Sigmoid colon (tissue), 6 donors: ENCODE measurements at regions not wholly inside any gene's neighbourhood (a gene's known extent, or its start where the extent isn't known, plus 50 kb on each side); places are given as distances from the start of the nearest gene placed in this dataset.
"Not testable (repeated sequence)": the region's sequence is repeated elsewhere in the genome, so short reads cannot be mapped to it uniquely, and the experiment has no call there.

Source experiments
- DNase-seq: peaks from one replicate; pipeline ENCODE4 v3.0.0-alpha.2; 2019
- H3K27ac ChIP-seq, 4 donors: fragments of 200-600 bp; sonication (generic); one replicate each; pipeline ENCODE4 v1.5.1; 2016 to 2019; ENCODE audit warnings: mild to moderate bottlenecking in 1 of 4
- H3K27me3 ChIP-seq, 3 donors: fragments of 200-600 bp; sonication (generic); one replicate each; pipeline ENCODE4 v1.5.1; 2019; ENCODE audit warnings: mild to moderate bottlenecking in 1 of 3
- H3K36me3 ChIP-seq, 4 donors: fragments of 200-600 bp; sonication (generic); one replicate each; pipeline ENCODE4 v1.5.1; 2016 to 2019
- H3K4me1 ChIP-seq, 4 donors: fragments of 200-600 bp; sonication (generic); one replicate each; pipeline ENCODE4 v1.5.1; 2017 to 2019
- H3K4me3 ChIP-seq, 4 donors: fragments of 200-600 bp; sonication (generic); one replicate each; pipeline ENCODE4 v1.5.1; 2017 to 2019; ENCODE audit warnings: mild to moderate bottlenecking in 2 of 4, moderate library complexity in 1 of 4
- H3K9me3 ChIP-seq, 4 donors: fragments of 200-600 bp in 3 of 4; sonication (generic) in 3 of 4; one replicate each; pipeline versions ENCODE4 v1.5.1 to v1.6.1; 2013 to 2019
- CTCF ChIP-seq, 4 experiments: fragments of 450-650 bp in 3 of 4; fragments of 200-600 bp in 1 of 4; IDR thresholded peaks; one replicate each; pipeline ENCODE4 v1.5.1; 2016 to 2019; ENCODE audit warnings: antibody characterized with exemption in 4 of 4, mild to moderate bottlenecking in 3 of 4, moderate library complexity in 2 of 4
- EP300 ChIP-seq, 4 donors: sonication (generic); formaldehyde crosslinking; IDR thresholded peaks; one replicate each; pipeline ENCODE4 v1.6.1; 2017; ENCODE audit warnings: antibody characterized with exemption in 4 of 4
- POLR2A ChIP-seq, 2 donors: fragments of 450-650 bp; IDR thresholded peaks; one replicate each; pipeline ENCODE4 v1.6.1; 2016; ENCODE audit warnings: antibody characterized with exemption in 2 of 2, mild to moderate bottlenecking in 2 of 2, moderate library complexity in 2 of 2
- POLR2AphosphoS5 ChIP-seq, 4 donors: sonication (generic); formaldehyde crosslinking; IDR thresholded peaks; one replicate each; pipeline ENCODE4 v1.6.1; 2017; ENCODE audit warnings: antibody characterized with exemption in 4 of 4
- WGBS, 2 donors: extraction: QIAGEN DNeasy Blood & Tissue Kit; methylation state at CpG; one replicate each; pipeline ENCODE4 v1.1.7; 2013; 5-methylcytosine and 5-hydroxymethylcytosine counted together
- intact Hi-C: fragments of 100-400 bp; cut with DNase I; formaldehyde crosslinking; loops from one replicate; pipeline ENCODE4 v1.15.1; 2023
- donor health status: healthy with polysubstance abuse.
- donor health status: healthy.

GRCh38 chr11:37171451-37171850, 573.4 kb upstream of the RAG2 start:
- DNase-seq = no peak
- Histone ChIP-seq H3K36me3 (no peaks in the 10 kb centered on the region), H3K9me3 (no peaks in the 10 kb centered on the region), H3K4me1 (no peaks in the 10 kb centered on the region), H3K4me3 (no peak overlapping the region), H3K27ac (no peak overlapping the region), H3K27me3 (no peaks in the 10 kb centered on the region)
- 29 to 60% methylated on average over 2 of the region's 2 CpGs for WGBS, 2 donors
- intact Hi-C loops = no loop called here
- TF ChIP-seq POLR2AphosphoS5 (IDR thresholded peaks at IDR 0.05) = no peak
- TF ChIP-seq EP300 (IDR thresholded peaks at IDR 0.05) = no peak
- no peak for TF ChIP-seq CTCF (IDR thresholded peaks at IDR 0.05)
- TF ChIP-seq POLR2A (IDR thresholded peaks at IDR 0.05) = no peak

GRCh38 chr11:37170311-37170710, 572.3 kb upstream of the RAG2 start:
- intact Hi-C loops = no loop called here
- H3K4me3 ChIP-seq = no peak overlapping the region
- TF ChIP-seq POLR2AphosphoS5 (IDR thresholded peaks at IDR 0.05) = no peak
- TF ChIP-seq EP300 (IDR thresholded peaks at IDR 0.05) = no peak
- TF ChIP-seq CTCF (IDR thresholded peaks at IDR 0.05) = no peak
- TF ChIP-seq POLR2A (IDR thresholded peaks at IDR 0.05) = no peak
- no peaks in the 10 kb centered on the region for H3K36me3 ChIP-seq
- no peaks in the 10 kb centered on the region for H3K4me1 ChIP-seq
- no peaks in the 10 kb centered on the region for H3K27me3 ChIP-seq
- no peak for DNase-seq
- no peaks in the 10 kb centered on the region for H3K9me3 ChIP-seq
- H3K27ac ChIP-seq = no peak overlapping the region

GRCh38 chr11:37145434-37145833, 547.4 kb upstream of the RAG2 start:
- DNase-seq, intact Hi-C loops, H3K27ac ChIP-seq, H3K36me3 ChIP-seq, H3K9me3 ChIP-seq, H3K27me3 ChIP-seq, H3K4me3 ChIP-seq, H3K4me1 ChIP-seq: not testable (repeated sequence)
- 84 to 85% methylated on average over 1 of the region's 1 CpG for WGBS, 2 donors

- H3K4me3 ChIP-seq = no peak overlapping the region
- TF ChIP-seq POLR2AphosphoS5 (IDR thresholded peaks at IDR 0.05) (no peak), CTCF (IDR thresholded peaks at IDR 0.05) (no peak), POLR2A (IDR thresholded peaks at IDR 0.05) (no peak), EP300 (IDR thresholded peaks at IDR 0.05) (no peak)
- intact Hi-C loops = no loop called here
- H3K4me1 ChIP-seq = no peaks in the 10 kb centered on the region
- H3K9me3 ChIP-seq = no peaks in the 10 kb centered on the region
- no peak overlapping the region for H3K27ac ChIP-seq
- DNase-seq = no peak
- no peaks in the 10 kb centered on the region for H3K36me3 ChIP-seq
- no peaks in the 10 kb centered on the region for H3K27me3 ChIP-seq
These were observed 544.6 kb upstream of the RAG2 start for GRCh38 chr11:37142591-37142990.

- intact Hi-C loops = no loop called here
- H3K27me3 ChIP-seq = no peaks in the 10 kb centered on the region
These were observed 543.7 kb upstream of the RAG2 start for GRCh38 chr11:37141707-37142106.

GRCh38 chr11:37135606-37136005, 537.6 kb upstream of the RAG2 start:
- intact Hi-C loops, DNase-seq, H3K27ac ChIP-seq, H3K4me1 ChIP-seq, H3K27me3 ChIP-seq, H3K9me3 ChIP-seq, H3K36me3 ChIP-seq, H3K4me3 ChIP-seq: not testable (repeated sequence)
- WGBS, 2 donors = 73 to 83% methylated on average over 6 of the region's 6 CpGs

More at GRCh38 chr11:37141707-37142106, 543.7 kb upstream of the RAG2 start:
- Histone ChIP-seq H3K9me3 (no peaks in the 10 kb centered on the region), H3K4me3 (no peak overlapping the region), H3K27ac (no peak overlapping the region), H3K4me1 (no peaks in the 10 kb centered on the region), H3K36me3 (no peaks in the 10 kb centered on the region)
- WGBS, 2 donors = 70 to 86% methylated on average over 5 of the region's 5 CpGs
- TF ChIP-seq CTCF (IDR thresholded peaks at IDR 0.05) = no peak
- DNase-seq = no peak
